ENCODE measurements at regions not wholly inside any gene's neighbourhood (a gene's known extent, or its start where the extent isn't known, plus 50 kb on each side); places are given as distances from the start of the nearest gene placed in this dataset.
"Not testable (repeated sequence)": the region's sequence is repeated elsewhere in the genome, so short reads cannot be mapped to it uniquely, and the experiment has no call there.

- DNase-seq, result no peak
Observed at GRCh38 chr14:86933460-86933859, 1059.5 kb downstream of the GALC start.

GRCh38 chr14:86915406-86915805 is 1077.6 kb downstream of the GALC start:
- no peak for DNase-seq

GRCh38 chr14:86912709-86913108 is 1080.3 kb downstream of the GALC start:
- DNase-seq, result no peak

GRCh38 chr14:86911486-86911885 is 1081.5 kb downstream of the GALC start:
- no peak for DNase-seq

- DNase-seq, result not testable (repeated sequence)
Observed at GRCh38 chr14:86905386-86905926, 1087.5 kb downstream of the GALC start.

DNA sequence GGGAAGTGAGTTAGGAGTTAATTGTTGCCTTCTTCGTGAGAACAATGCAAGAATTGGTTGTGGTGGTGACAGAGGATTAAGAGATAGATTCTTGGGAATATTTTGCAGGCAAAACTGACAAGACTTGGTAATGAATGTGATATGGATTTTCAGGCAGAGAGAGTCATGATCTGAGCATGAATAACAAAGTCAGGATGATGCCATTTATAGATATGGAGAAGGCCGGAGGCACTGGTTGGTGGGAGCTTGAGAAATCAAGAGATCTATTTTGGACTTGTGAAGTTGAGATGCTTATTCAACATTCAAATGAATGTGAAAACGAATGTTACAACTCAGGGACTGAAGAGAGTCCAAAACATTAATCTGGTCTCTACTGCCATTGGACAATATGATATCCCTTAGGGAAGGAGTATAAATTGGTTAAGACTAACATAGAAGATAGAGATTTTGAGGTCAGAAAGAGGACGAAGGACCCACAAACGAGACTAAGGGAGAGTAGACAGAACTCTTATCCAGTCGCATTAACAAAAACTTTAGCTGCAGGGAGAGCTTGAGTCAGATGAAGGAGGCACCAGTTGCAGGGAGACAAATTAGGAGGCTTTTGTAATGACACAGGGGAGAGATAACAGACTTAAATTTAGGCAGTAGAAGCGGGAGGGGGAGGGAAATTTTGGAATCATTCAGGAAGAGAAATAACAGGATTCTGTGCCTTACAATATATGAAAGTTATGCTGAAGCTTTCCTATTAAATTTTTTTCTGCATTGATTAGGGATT is 1090.6 kb downstream of the GALC start:
- DNase-seq, result no peak

DNA sequence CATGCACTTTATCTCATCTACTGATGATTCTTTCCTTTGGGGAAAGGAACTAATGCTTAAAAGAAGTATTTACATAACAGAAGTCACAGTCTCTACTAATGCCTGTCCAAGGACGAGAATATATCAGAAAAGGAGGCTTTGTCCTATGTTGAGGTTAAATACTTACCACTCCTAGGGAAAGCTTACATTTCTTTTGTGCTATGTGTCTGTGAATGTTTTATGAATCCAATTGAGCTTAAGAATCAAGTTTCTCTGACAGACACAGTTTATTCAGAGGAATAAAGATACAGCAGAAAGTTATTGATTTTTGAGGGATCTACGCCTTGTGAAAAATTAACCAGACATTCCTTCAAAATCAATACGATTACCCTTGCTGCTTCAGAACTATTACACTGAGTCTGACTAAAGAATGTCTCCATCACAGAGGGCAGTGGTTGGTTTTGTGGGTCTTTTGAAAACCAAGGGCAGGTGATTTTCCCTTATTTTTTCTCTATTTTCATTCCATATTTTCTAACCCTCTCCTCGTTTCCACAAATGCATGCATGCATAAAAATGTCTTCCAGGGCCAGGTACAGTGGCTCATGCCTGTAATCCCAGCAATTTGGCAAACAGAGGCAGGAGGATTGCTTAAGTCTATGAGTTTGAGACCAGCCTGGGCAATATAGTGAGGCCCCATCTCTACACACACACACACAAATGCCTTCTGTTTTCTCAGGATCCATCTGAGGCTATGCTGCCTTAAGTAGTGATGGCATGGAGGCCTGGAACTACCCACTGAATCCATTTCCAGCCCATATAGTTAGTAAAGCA is 1095.1 kb downstream of the GALC start:
- DNase-seq, result no peak

DNA sequence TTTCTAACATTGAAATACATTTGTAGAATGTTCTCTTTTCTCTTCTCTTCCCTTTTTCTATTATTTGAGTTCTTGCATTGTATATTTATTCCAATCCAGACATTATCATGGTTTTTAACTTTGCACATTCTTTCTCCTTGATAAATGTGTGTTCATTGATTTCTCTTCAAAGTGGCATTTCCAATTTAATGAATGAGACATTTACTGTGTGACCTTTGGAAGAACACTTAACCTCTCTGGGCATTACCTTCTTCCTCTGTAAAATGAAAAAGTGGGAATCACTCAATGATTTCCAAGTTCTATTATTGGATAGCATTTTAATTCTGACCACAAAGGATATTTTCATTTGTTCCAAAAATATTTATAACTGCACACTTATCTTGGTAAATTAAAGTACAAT is 1095.8 kb downstream of the GALC start:
- DNase-seq, result no peak

GRCh38 chr14:86896701-86897100 is 1096.3 kb downstream of the GALC start:
- no peak for DNase-seq

DNA sequence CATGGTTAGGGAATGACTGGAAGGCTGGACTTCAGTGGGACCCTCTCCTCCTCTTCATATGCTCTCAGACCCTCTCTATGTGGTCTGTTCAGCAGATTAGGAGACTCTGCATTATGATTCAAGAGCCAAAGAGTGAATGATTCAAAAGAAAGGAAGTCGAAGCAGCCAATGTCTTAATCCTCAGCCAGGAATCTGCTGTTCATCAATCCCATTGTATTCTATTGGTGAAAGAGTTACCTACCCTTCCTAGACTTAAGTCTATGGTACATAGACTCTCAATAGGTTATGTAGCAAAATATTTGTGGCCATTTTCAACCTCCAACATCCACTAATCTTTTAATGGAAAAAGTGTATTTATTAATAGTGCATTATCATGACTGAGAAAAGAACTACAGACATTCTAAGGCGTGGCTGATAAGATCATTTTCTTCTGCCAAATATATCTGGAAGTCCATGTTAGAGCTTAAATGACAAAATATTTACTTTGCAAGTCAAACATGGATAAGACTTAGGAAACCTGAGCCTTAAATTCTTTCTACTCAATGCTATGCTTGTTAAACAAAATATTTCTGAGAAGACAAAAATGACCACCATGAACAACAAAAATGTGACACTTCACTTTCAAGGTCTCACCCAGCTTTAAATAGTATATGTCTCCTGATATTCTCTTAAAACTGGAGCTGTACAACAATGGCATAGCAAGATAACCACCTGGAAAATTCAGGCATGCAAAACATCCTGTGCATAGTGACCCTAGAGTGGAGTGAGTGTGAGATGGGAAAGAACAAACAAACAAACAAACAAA is 1100.6 kb downstream of the GALC start:
- DNase-seq, result no peak

GRCh38 chr14:86885280-86885679 is 1107.7 kb downstream of the GALC start:
- DNase-seq, result no peak

- no peak for DNase-seq
Observed at GRCh38 chr14:86884498-86884897, 1108.5 kb downstream of the GALC start.

GRCh38 chr14:86882818-86883217 is 1110.2 kb downstream of the GALC start:
- DNase-seq, result no peak

GRCh38 chr14:86865934-86866333 is 1127.0 kb downstream of the GALC start:
- DNase-seq, result no peak

DNA sequence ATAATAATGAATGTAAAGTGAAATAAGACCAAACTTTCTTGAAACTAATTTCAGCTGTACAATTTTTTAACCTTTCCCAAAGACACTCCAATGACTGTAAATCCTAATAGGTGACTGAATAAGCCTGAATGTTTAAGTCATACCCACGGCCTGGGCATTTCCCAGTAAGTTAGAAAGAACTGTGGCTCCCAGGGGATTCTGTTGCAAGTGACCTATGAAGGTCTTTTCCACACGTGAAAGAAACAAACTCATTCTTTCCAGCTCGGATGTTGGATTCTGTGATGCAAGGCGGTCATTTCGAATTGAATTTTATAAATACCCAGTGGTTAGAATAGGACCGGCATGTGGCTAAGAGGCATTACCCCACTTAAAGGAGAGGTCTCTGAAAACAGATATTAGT is 1134.4 kb downstream of the GALC start:
- DNase-seq, result no peak

DNA sequence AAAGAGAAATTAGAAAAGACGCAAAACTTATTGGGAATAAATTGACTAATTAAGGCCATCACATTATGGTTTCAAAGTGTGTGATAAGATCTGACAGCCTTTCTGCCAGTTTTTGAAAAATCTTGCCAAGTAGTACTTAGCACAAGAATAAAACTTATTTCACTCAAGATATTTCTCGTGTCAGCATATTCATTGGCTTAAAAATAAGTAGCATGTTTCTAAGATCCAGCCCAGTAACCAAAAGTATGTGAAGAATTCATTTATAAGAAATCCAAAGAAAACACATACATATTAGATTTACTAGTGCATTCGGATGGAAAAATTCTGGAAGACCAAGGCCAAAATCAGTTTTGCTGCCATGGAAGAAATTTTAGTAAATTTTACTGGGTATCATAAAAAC is 1135.0 kb downstream of the GALC start:
- DNase-seq, result no peak

- DNase-seq, result no peak
Observed at GRCh38 chr14:86852530-86852929, 1140.5 kb downstream of the GALC start.

- no peak for DNase-seq
Observed at GRCh38 chr14:86847140-86847539, 1145.8 kb downstream of the GALC start.

- no peak for DNase-seq
Observed at GRCh38 chr14:86838363-86838762, 1154.6 kb downstream of the GALC start.

- no peak for DNase-seq
Observed at GRCh38 chr14:86826661-86827060, 1166.3 kb downstream of the GALC start.

DNA sequence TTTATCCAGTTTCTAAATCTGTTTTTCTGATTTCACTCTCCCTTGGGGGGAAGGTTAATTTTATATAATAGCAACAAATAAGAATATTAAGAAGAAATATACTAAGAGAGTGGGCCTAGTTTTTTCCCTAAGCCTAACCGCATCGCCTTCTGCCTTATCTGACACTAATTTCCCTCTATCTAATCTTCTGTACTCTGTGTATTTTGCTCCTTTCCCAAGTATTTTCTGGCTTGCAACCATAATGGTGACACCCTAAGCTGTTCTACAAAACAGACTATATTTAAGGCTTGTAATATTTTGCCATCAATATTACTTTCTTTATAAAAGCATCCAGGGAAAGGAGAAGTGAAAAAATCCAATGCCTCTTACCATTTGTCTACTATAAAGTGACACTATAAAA is 1168.8 kb downstream of the GALC start:
- no peak for DNase-seq

DNA sequence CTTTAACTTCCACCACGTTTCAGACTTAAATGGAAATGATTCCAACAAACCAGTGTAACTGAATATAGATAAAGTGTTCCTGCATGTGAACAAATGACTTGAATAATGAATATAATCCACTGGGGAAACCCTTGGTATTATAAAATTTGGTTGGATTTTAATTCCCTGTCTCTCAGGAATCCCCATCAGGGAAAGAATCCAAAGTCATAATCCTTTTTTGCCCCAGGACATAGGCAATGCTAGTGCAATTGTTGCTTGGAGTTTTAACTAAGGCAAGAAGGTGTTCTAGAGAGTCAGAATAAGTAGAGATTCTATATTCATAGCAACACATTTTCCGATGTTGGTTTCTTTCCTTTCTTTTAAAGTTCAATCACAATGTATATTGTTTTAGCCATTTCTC is 1169.4 kb downstream of the GALC start:
- no peak for DNase-seq

Data from amygdala (tissue), 56 donors.